K562 (cell line): ENCODE measurements at regions not wholly inside any gene's neighbourhood (a gene's known extent, or its start where the extent isn't known, plus 50 kb on each side); places are given as distances from the start of the nearest gene placed in this dataset.

ENCODE experiments used
- ATAC-seq: fragments of 200-7000 bp; cut with Tn5 transposase; 3 replicates; pipeline ENCODE4 v1.9.1; 2020; ENCODE audit warnings: moderate library complexity
- BruUV-seq: library from RNA; stranded (reverse); fragments of 400-500 nt; replicated peaks from 2 replicates; lab custom pipeline; 2021; lab: Mats Ljungman, UMichigan
- CTCF ChIA-PET: fragments of 300-600 bp; formaldehyde crosslinking; extraction: SDS; loops from one replicate; lab custom pipeline; 2021; ENCODE audit warnings: low intra/inter-chr PET ratio; lab: Yijun Ruan, JAX
- POLR2A ChIA-PET: fragments of 300-600, 350-650 bp; sonication (Branson Sonifier 250); formaldehyde crosslinking; extraction: SDS; loops from one replicate; lab custom pipeline; 2021; ENCODE audit warnings: antibody characterized with exemption, inconsistent platforms; lab: Yijun Ruan, JAX
- DNase-seq, 4 experiments: peaks; one replicate each; pipeline versions ENCODE4 v3.0.0 to v3.0.0-alpha.2; 2011 to 2018; ENCODE audit warnings: low spot score in 3 of 4, mixed read lengths in 3 of 4; ENCODE audit errors: extremely low read depth in 1 of 4
- FAIRE-seq: peaks from 2 replicates; lab custom pipeline; 2011; peaks lifted over from hg19 to GRCh38; lab: Jason Lieb, UNC
- H2AFZ ChIP-seq: 2 replicates; pipeline ENCODE4 v1.6.0; 2011; ENCODE audit warnings: low read depth, low read length, control low read depth, inconsistent platforms
- H3K27ac ChIP-seq: fragments of 200-600 bp; 3 replicates; pipeline ENCODE4 v1.8.0; 2011; ENCODE audit warnings: low read depth, mild to moderate bottlenecking, control low read depth, inconsistent platforms, low read length, moderate library complexity, mixed read lengths; ENCODE audit errors: extremely low read depth
- H3K27me3 ChIP-seq, 2 experiments: fragments of 300-600 bp in 1 of 2; 2 replicates in 1 of 2; 3 replicates in 1 of 2; pipeline versions ENCODE4 v1.6.0 to v1.8.0; 2011; ENCODE audit warnings: inconsistent platforms in 2 of 2, low read length in 2 of 2, mild to moderate bottlenecking in 1 of 2, mixed read lengths in 1 of 2, moderate library complexity in 1 of 2; ENCODE audit not compliant: control insufficient read depth in 2 of 2, insufficient read depth in 2 of 2
- H3K36me3 ChIP-seq: fragments of 300-600 bp; 3 replicates; pipeline ENCODE4 v1.8.0; 2011; ENCODE audit warnings: mild to moderate bottlenecking, low read length, inconsistent platforms; ENCODE audit not compliant: control insufficient read depth, insufficient read depth
- H3K4me1 ChIP-seq, 2 experiments: fragments of 200-600 bp in 1 of 2; replicated peaks in 1 of 2; 2 replicates in 1 of 2; 3 replicates in 1 of 2; pipeline versions ENCODE4 v1.5.1 to v1.8.0; 2011; ENCODE audit warnings: inconsistent platforms in 2 of 2, low read length in 2 of 2, mild to moderate bottlenecking in 1 of 2, mixed read lengths in 1 of 2, moderate library complexity in 1 of 2; ENCODE audit not compliant: control insufficient read depth in 2 of 2, insufficient read depth in 2 of 2
- H3K4me2 ChIP-seq: 2 replicates; pipeline ENCODE4 v1.6.1; 2011; ENCODE audit warnings: low read length, control low read depth, inconsistent platforms, mixed read lengths; ENCODE audit not compliant: insufficient read depth
- H3K4me3 ChIP-seq: fragments of 200-600 bp; sonication (generic), shearing (Covaris generic); 2 replicates; pipeline ENCODE4 v1.5.1; 2016; ENCODE audit warnings: control low read depth, inconsistent platforms
- H3K79me2 ChIP-seq: fragments of 200-600 bp; 3 replicates; pipeline ENCODE4 v1.8.0; 2011; ENCODE audit warnings: low read length, inconsistent platforms; ENCODE audit not compliant: control insufficient read depth, insufficient read depth
- H3K9ac ChIP-seq, 2 experiments: 2 replicates each; pipeline versions ENCODE4 v1.6.0 to v1.6.1; 2011; ENCODE audit warnings: low read depth in 2 of 2, low read length in 2 of 2, control low read depth in 1 of 2, inconsistent platforms in 1 of 2, mild to moderate bottlenecking in 1 of 2, mixed read lengths in 1 of 2; ENCODE audit not compliant: insufficient read depth in 1 of 2
- H3K9me1 ChIP-seq: one replicate; pipeline ENCODE4 v1.6.0; 2011; ENCODE audit warnings: inconsistent platforms, mild to moderate bottlenecking, low read length, moderate library complexity; ENCODE audit not compliant: control insufficient read depth, insufficient read depth
- H3K9me3 ChIP-seq: replicated peaks from 2 replicates; pipeline ENCODE4 v1.5.1; 2011; ENCODE audit warnings: low read depth, low read length, inconsistent platforms; ENCODE audit not compliant: control insufficient read depth, insufficient read depth
- H4K20me1 ChIP-seq: replicated peaks from 2 replicates; pipeline ENCODE4 v1.6.1; 2011; ENCODE audit warnings: low read length, inconsistent platforms, mixed read lengths; ENCODE audit not compliant: control insufficient read depth, insufficient read depth
- CREB3L1 ChIP-seq: fragments of 450-650 bp; IDR thresholded peaks from 2 replicates; pipeline ENCODE4 v1.6.1; 2014; ENCODE audit warnings: low read depth, mild to moderate bottlenecking, moderate library complexity, borderline replicate concordance
- CREM ChIP-seq: IDR thresholded peaks from 2 replicates; pipeline ENCODE4 v1.6.1; 2014; ENCODE audit warnings: antibody characterized with exemption, low read depth
- MCM7 ChIP-seq, 2 experiments: fragments of 450-650 bp; IDR thresholded peaks; 2 replicates each; pipeline ENCODE4 v1.6.1; 2016 to 2018
- MTA2 ChIP-seq: fragments of 450-650 bp; IDR thresholded peaks from 2 replicates; pipeline ENCODE4 v1.6.1; 2016; ENCODE audit warnings: low read depth
- NCOA1 ChIP-seq: fragments of 450-650 bp; IDR thresholded peaks from 2 replicates; pipeline ENCODE4 v1.6.1; 2016; ENCODE audit warnings: low read depth
- NCOR1 ChIP-seq: fragments of 450-650 bp; IDR thresholded peaks from 2 replicates; pipeline ENCODE4 v1.6.1; 2016; ENCODE audit warnings: mild to moderate bottlenecking, moderate library complexity
- POU5F1 ChIP-seq: fragments of 150-350 bp; IDR thresholded peaks from 2 replicates; pipeline ENCODE4 v1.6.1; 2014; ENCODE audit warnings: borderline replicate concordance, low read length, low read depth, mild to moderate bottlenecking; ENCODE audit not compliant: partially characterized antibody
- PTBP1 ChIP-seq: fragments of 200-400 bp; formaldehyde crosslinking; IDR thresholded peaks from 2 replicates; pipeline ENCODE4 v1.6.1; 2017; ENCODE audit warnings: low read depth, low read length
- ZBTB5 ChIP-seq: fragments of 450-650 bp; IDR thresholded peaks from 2 replicates; pipeline ENCODE4 v1.6.1; 2017; ENCODE audit warnings: antibody characterized with exemption
- ZKSCAN8 ChIP-seq: fragments of 200-800 bp; sonication (Bioruptor generic); IDR thresholded peaks from 2 replicates; pipeline ENCODE4 v1.6.1; 2016; ENCODE audit warnings: missing genetic modification characterization, missing compliant biosample characterization
- ZNF592 ChIP-seq: fragments of 450-650 bp; IDR thresholded peaks from 2 replicates; pipeline ENCODE4 v1.6.1; 2017; ENCODE audit warnings: antibody characterized with exemption, mild to moderate bottlenecking
- ZNF655 ChIP-seq: fragments of 250-450 bp; sonication (Bioruptor Pico); IDR thresholded peaks from 2 replicates; pipeline ENCODE4 v1.5.0; 2021
- WGBS: fragments of 100-300 bp; shearing (Covaris generic); methylation state at CpG from one replicate; pipeline ENCODE4 v1.1.6; 2016; ENCODE audit warnings: low coverage, mixed read lengths; ENCODE audit not compliant: insufficient coverage; ENCODE audit errors: missing lambda C conversion rate; 5-methylcytosine and 5-hydroxymethylcytosine counted together
- in situ Hi-C: fragments of 300-500 bp; cut with MboI; formaldehyde crosslinking; loops from 4 replicates; pipeline ENCODE4 v1.15.0; 2018; ENCODE audit warnings: inconsistent platforms, mixed read lengths
- intact Hi-C: fragments of 100-400 bp; cut with micrococcal nuclease; formaldehyde crosslinking; loops from 2 replicates; pipeline ENCODE4 v1.14.2; 2022

GRCh38 chr14:94964181-94964580 is 193.1 kb downstream of the DICER1 start:
- Histone ChIP-seq H4K20me1 (no peaks in the 10 kb centered on the region), H3K27ac (no peak overlapping the region), H3K79me2 (no peaks in the 10 kb centered on the region), H3K9me1 (no peaks in the 10 kb centered on the region), H3K9ac (no peak overlapping the region), H2AFZ (no peak overlapping the region), H3K9me3 (no peaks in the 10 kb centered on the region), H3K27me3 (no peaks in the 10 kb centered on the region; a peak in 1 of 5 replicates), H3K4me2 (no peak overlapping the region)
- CTCF ChIA-PET, result no interaction called here
- BruUV-seq, result no TSS peak
- no peak for FAIRE-seq
- in situ Hi-C loops (no loop called here), intact Hi-C loops (no loop called here)
- 0% methylated on average over 3 of the region's 3 CpGs for WGBS
- TF ChIP-seq PTBP1 (no peak), POU5F1 (no peak), ZNF592 (no peak), NCOR1 (no peak), MTA2 (no peak), CREM (no peak), ZBTB5 (no peak), CREB3L1 (no peak), NCOA1 (no peak), ZKSCAN8 (CRISPR knock-in tag) (no peak), ZNF655 (CRISPR knock-in tag) (no peak), MCM7 (IDR thresholded peaks at IDR 0.05) (no peak)
- TF ChIP-seq, all 486 proteins: peak for 0
- Histone ChIP-seq H3K4me1 (no peaks in the 10 kb centered on the region), H3K36me3 (no peaks in the 10 kb centered on the region), H3K4me3 (no peak overlapping the region)
- no peak for ATAC-seq
- DNase-seq, result no peak
- POLR2A ChIA-PET, result no interaction called here
